Progenitor cell of endocrine pancreas (in vitro differentiated cells): ENCODE measurements at regions not wholly inside any gene's neighbourhood (a gene's known extent, or its start where the extent isn't known, plus 50 kb on each side); places are given as distances from the start of the nearest gene placed in this dataset.
"Not testable (repeated sequence)": the region's sequence is repeated elsewhere in the genome, so short reads cannot be mapped to it uniquely, and the experiment has no call there.

Experiments
- DNase-seq: peaks from one replicate; pipeline ENCODE4 v3.0.0; 2021; ENCODE audit warnings: low spot score; ENCODE audit not compliant: unreplicated experiment
- H3K27ac Mint-ChIP-seq: 2 replicates; pipeline ENCODE4 v1.8.0; 2021; ENCODE audit warnings: mild to moderate bottlenecking, moderate library complexity, mixed read lengths
- H3K27me3 Mint-ChIP-seq: 2 replicates; pipeline ENCODE4 v1.8.0; 2021; ENCODE audit warnings: mixed read lengths
- H3K36me3 Mint-ChIP-seq: 2 replicates; pipeline ENCODE4 v1.8.0; 2022; ENCODE audit warnings: mixed read lengths; ENCODE audit not compliant: insufficient read depth
- H3K4me1 Mint-ChIP-seq: 2 replicates; pipeline ENCODE4 v1.8.0; 2021; ENCODE audit warnings: low read depth, mixed read lengths
- H3K4me3 Mint-ChIP-seq: 2 replicates; pipeline ENCODE4 v1.8.0; 2021; ENCODE audit warnings: low read depth, mild to moderate bottlenecking, moderate library complexity, mixed read lengths
- H3K9me3 Mint-ChIP-seq: 2 replicates; pipeline ENCODE4 v1.8.0; 2021; ENCODE audit warnings: low read depth, mixed read lengths
- TF ChIP-seq, protein P1 (sequence below): fragments of 200-600 bp; sonication (generic); IDR thresholded peaks from one replicate; pipeline ENCODE4 v1.5.0; 2021; ENCODE audit warnings: antibody characterized with exemption, mild to moderate bottlenecking; ENCODE audit not compliant: unreplicated experiment

DNA sequence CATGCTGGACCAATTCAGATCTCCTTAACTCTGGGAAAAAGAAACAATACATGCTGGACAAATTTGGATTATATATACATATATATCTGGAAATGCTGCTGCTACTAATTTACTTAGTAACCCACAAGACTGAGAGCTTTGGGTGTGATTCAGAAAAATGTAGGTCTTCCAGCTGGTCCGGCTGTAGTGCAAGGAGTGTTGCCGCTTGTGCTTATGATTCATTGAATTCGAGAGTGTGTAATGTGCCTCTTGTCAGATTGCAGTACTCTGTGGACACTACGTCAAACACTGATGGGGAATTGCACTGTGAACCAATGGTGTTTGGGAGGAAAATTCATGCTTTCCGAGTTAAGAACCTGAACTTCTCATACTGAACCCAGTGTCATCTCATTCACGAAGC is 1155.5 kb downstream of the EPHA7 start:
- Mint-ChIP-seq H3K4me3 (no peak overlapping the region), H3K9me3 (no peaks in the 10 kb centered on the region), H3K27ac (no peak overlapping the region)

DNA sequence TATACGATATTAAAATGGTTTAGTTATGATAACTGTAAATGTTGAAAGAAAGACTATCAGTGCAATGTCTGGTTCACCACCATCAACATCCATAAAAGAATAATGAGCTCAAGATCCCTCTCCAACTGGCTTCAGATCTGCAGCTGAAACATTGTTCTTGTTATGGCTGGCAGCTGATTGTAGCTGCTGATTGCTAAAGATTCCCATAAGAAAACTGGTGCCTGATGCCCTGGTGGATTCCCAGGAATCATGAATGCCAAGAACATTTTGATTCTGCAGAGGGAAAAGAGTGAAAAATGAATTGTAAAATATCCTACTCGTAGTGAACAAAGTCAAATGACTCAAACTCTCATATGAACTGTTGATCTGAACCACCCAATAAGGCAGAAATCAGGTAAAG is 1160.2 kb downstream of the EPHA7 start:
- Mint-ChIP-seq H3K27me3 (no peaks in the 10 kb centered on the region), H3K4me1 (peaks cover 8% of the 10 kb centered on the region), H3K27ac (no peak overlapping the region), H3K36me3 (no peaks in the 10 kb centered on the region), H3K9me3 (no peaks in the 10 kb centered on the region), H3K4me3 (no peak overlapping the region)
- TF ChIP-seq, protein P1, sequence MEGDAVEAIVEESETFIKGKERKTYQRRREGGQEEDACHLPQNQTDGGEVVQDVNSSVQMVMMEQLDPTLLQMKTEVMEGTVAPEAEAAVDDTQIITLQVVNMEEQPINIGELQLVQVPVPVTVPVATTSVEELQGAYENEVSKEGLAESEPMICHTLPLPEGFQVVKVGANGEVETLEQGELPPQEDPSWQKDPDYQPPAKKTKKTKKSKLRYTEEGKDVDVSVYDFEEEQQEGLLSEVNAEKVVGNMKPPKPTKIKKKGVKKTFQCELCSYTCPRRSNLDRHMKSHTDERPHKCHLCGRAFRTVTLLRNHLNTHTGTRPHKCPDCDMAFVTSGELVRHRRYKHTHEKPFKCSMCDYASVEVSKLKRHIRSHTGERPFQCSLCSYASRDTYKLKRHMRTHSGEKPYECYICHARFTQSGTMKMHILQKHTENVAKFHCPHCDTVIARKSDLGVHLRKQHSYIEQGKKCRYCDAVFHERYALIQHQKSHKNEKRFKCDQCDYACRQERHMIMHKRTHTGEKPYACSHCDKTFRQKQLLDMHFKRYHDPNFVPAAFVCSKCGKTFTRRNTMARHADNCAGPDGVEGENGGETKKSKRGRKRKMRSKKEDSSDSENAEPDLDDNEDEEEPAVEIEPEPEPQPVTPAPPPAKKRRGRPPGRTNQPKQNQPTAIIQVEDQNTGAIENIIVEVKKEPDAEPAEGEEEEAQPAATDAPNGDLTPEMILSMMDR: no peak
- DNase-seq: no peak

More for the DNA sequence above, 1155.5 kb downstream of the EPHA7 start:
- Mint-ChIP-seq H3K27me3 (no peaks in the 10 kb centered on the region), H3K4me1 (peaks cover 3% of the 10 kb centered on the region), H3K36me3 (no peaks in the 10 kb centered on the region)
- TF ChIP-seq, protein P1: no peak
- DNase-seq: no peak

DNA sequence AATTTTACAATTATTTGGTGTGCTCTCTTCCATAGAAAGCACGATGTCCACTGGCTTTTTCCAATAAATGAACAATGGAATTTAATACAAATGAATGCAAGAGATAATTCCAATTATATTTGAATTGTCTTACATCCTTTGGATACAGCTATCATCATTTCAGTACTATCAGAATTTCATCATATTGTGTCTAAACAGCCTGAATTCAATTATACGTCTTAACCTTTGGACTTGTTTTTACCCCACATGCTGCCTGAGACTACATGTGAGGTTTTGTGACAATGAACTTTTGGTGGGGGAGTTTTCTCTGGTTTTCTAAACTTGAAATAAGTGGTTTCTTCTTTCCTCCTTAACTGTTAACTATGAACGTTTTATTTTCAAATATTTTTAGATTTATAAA is 1176.0 kb downstream of the EPHA7 start:
- Mint-ChIP-seq H3K36me3 (no peaks in the 10 kb centered on the region), H3K9me3 (no peaks in the 10 kb centered on the region), H3K4me3 (no peak overlapping the region), H3K4me1 (no peaks in the 10 kb centered on the region), H3K27ac (no peak overlapping the region), H3K27me3 (no peaks in the 10 kb centered on the region)
- TF ChIP-seq, protein P1: no peak
- DNase-seq: no peak

DNA sequence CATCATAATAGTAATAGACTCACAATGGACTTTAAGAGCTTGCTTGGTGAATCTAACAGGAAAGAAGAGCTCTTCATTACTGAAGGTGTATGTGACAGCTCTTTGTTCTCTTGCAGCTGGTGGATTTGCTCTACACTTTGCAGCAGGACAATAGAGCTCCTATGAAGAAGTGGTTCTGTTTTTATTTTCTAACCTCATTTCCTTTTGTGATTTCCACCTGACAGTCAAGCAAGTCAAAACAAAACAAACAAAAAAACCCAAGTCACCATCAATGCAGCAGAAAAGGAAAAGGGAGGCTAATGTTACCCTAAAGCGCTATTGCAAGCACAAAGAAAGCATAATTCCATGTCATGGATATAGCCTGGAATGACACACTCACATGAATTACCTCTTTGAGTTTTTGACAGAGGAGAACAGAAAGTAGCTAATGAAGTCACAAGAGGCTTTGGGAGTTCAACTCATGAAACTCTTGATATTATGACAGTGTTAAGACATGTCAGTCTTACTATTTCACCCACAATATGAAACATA is 1188.1 kb downstream of the EPHA7 start:
- Mint-ChIP-seq H3K4me3 (no peak overlapping the region), H3K27me3 (no peaks in the 10 kb centered on the region), H3K27ac (no peak overlapping the region), H3K4me1 (no peaks in the 10 kb centered on the region), H3K36me3 (no peaks in the 10 kb centered on the region), H3K9me3 (no peaks in the 10 kb centered on the region)
- TF ChIP-seq, protein P1: no peak
- DNase-seq: no peak

DNA sequence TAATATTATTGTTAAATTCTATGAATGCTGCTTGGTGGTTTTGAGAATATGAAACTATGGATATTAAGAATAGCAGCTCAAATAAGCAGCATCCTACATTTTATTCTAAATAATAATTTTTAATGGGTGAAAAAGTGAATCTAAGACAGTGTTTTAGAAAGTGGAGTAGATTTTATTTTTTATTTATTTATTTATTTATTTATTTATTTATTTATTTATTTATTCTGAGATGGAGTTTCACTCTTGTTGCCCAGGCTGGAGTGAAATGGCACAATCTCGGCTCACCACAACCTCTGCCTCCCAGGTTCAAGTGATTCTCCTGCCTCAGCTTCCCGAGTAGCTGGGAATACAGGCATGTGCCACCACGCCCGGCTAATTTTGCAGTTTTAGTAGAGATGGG is 1199.4 kb downstream of the EPHA7 start:
- H3K36me3 Mint-ChIP-seq, H3K4me1 Mint-ChIP-seq, H3K27ac Mint-ChIP-seq, DNase-seq, H3K4me3 Mint-ChIP-seq, H3K27me3 Mint-ChIP-seq: not testable (repeated sequence)
- H3K9me3 Mint-ChIP-seq: peaks cover 14% of the 10 kb centered on the region

DNA sequence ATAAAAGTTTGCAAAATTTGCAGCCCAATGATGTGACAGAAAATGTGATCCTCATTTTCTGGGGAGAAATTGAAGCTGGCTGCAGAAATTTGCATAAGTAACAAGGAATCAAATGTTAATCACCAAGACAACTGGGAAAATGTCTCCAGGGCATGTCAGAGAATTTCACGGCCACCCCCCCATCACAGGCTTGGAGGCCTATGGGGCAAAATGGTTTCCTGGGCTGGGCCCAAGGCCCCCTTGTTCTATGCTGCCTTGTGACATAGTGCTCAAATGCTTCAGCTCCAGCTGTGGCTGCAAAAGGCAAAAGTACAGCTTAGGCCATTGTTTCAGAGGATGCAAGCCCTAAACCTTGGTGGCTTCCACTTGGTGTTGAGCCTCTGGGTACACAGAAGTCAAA is 1202.6 kb downstream of the EPHA7 start:
- no peak overlapping the region for H3K4me3 Mint-ChIP-seq
- peaks cover 4% of the 10 kb centered on the region for H3K36me3 Mint-ChIP-seq

More for the DNA sequence above, 1202.6 kb downstream of the EPHA7 start:
- Mint-ChIP-seq H3K27ac (no peak overlapping the region), H3K9me3 (peaks cover 17% of the 10 kb centered on the region), H3K27me3 (no peaks in the 10 kb centered on the region), H3K4me1 (peaks cover 2% of the 10 kb centered on the region)
- TF ChIP-seq, protein P1: no peak
- no peak for DNase-seq
